Skeletal muscle cell (primary cell): ENCODE measurements at regions not wholly inside any gene's neighbourhood (a gene's known extent, or its start where the extent isn't known, plus 50 kb on each side); places are given as distances from the start of the nearest gene placed in this dataset.
"Not testable (repeated sequence)": the region's sequence is repeated elsewhere in the genome, so short reads cannot be mapped to it uniquely, and the experiment has no call there.

ENCODE experiments used
- DNase-seq: peaks from one replicate; pipeline ENCODE4 v3.0.0-alpha.2; 2010; ENCODE audit warnings: low read depth
- H3K4me3 ChIP-seq: 2 replicates; pipeline ENCODE4 v1.5.1; 2011; ENCODE audit warnings: low read depth, mild to moderate bottlenecking, control low read depth, low read length, moderate library complexity

GRCh38 chr15:75792236-75792635, 51.0 kb upstream of the UBE2Q2 start:
- DNase-seq, H3K4me3 ChIP-seq: not testable (repeated sequence)

GRCh38 chr15:75791337-75791713, 51.9 kb upstream of the UBE2Q2 start:
- DNase-seq = no peak
- H3K4me3 ChIP-seq = no peak overlapping the region

GRCh38 chr15:75790631-75791336, 52.5 kb upstream of the UBE2Q2 start:
- no peak overlapping the region for H3K4me3 ChIP-seq
- no peak for DNase-seq

GRCh38 chr15:75786575-75786947, 56.7 kb upstream of the UBE2Q2 start:
- DNase-seq = no peak
- H3K4me3 ChIP-seq = no peak overlapping the region

GRCh38 chr15:75785771-75786574, 57.3 kb upstream of the UBE2Q2 start:
- DNase-seq = no peak
- H3K4me3 ChIP-seq = no peak overlapping the region

- not testable (repeated sequence) for H3K4me3 ChIP-seq, DNase-seq
Measured at GRCh38 chr15:75784511-75785480, 58.5 kb upstream of the UBE2Q2 start.

- not testable (repeated sequence) for H3K4me3 ChIP-seq, DNase-seq
Measured at GRCh38 chr15:75783566-75783965, 59.7 kb upstream of the UBE2Q2 start.

- no peak for DNase-seq
- H3K4me3 ChIP-seq = no peak overlapping the region
Measured at GRCh38 chr15:75782926-75783325, 60.3 kb upstream of the UBE2Q2 start.

GRCh38 chr15:75780995-75781394, 62.3 kb upstream of the UBE2Q2 start:
- not testable (repeated sequence) for H3K4me3 ChIP-seq, DNase-seq

GRCh38 chr15:75779504-75779903, 63.7 kb upstream of the UBE2Q2 start:
- no peak overlapping the region for H3K4me3 ChIP-seq
- no peak for DNase-seq

GRCh38 chr15:75776871-75777610, 64.4 kb upstream of the CSPG4 start:
- not testable (repeated sequence) for H3K4me3 ChIP-seq
- DNase-seq = peak; percentile 54

- peak; percentile 45 for DNase-seq
- no peak overlapping the region for H3K4me3 ChIP-seq
Measured at GRCh38 chr15:75776065-75776423, 63.4 kb upstream of the CSPG4 start.

- no peak overlapping the region for H3K4me3 ChIP-seq
- no peak for DNase-seq
Measured at GRCh38 chr15:75775296-75776064, 62.8 kb upstream of the CSPG4 start.

GRCh38 chr15:75773974-75774373, 61.3 kb upstream of the CSPG4 start:
- not testable (repeated sequence) for H3K4me3 ChIP-seq, DNase-seq

- H3K4me3 ChIP-seq, DNase-seq: not testable (repeated sequence)
Measured at GRCh38 chr15:75771054-75771453, 58.4 kb upstream of the CSPG4 start.

GRCh38 chr15:75770131-75770530, 57.5 kb upstream of the CSPG4 start:
- no peak for DNase-seq
- no peak overlapping the region for H3K4me3 ChIP-seq

- H3K4me3 ChIP-seq, DNase-seq: not testable (repeated sequence)
Measured at GRCh38 chr15:75768526-75768925, 55.9 kb upstream of the CSPG4 start.

- not testable (repeated sequence) for H3K4me3 ChIP-seq, DNase-seq
Measured at GRCh38 chr15:75765551-75766305, 53.1 kb upstream of the CSPG4 start.
